ENCODE measurements at regions not wholly inside any gene's neighbourhood (a gene's known extent, or its start where the extent isn't known, plus 50 kb on each side); places are given as distances from the start of the nearest gene placed in this dataset.

- DNase-seq (ENCODE audit: low spot score) = no peak
- in situ Hi-C loops (cut with HindIII; ENCODE audit: low sequenced_read_pairs) = no loop called here
These were observed 50.0 kb upstream of the RASGRP1 start for GRCh38 chr15:38614621-38615020.

GRCh38 chr15:38617831-38618230 is 53.2 kb upstream of the RASGRP1 start:
- DNase-seq (ENCODE audit: low spot score) = peak; percentile 90
- in situ Hi-C loops (cut with HindIII; ENCODE audit: low sequenced_read_pairs) = no loop called here

GRCh38 chr15:38618242-38618955 is 53.8 kb upstream of the RASGRP1 start:
- DNase-seq (ENCODE audit: low spot score) = peak; percentile 91
- in situ Hi-C loops (cut with HindIII; ENCODE audit: low sequenced_read_pairs) = no loop called here

GRCh38 chr15:38620098-38620497 is 55.5 kb upstream of the RASGRP1 start:
- peak; percentile 82 for DNase-seq (ENCODE audit: low spot score)
- in situ Hi-C loops (cut with HindIII; ENCODE audit: low sequenced_read_pairs) = no loop called here

GRCh38 chr15:38620851-38621594 is 56.4 kb upstream of the RASGRP1 start:
- in situ Hi-C loops (cut with HindIII; ENCODE audit: low sequenced_read_pairs) = no loop called here
- DNase-seq (ENCODE audit: low spot score) = peak; percentile 94

- in situ Hi-C loops (cut with HindIII; ENCODE audit: low sequenced_read_pairs) = no loop called here
These were observed 57.7 kb upstream of the RASGRP1 start for GRCh38 chr15:38622304-38622703.

GRCh38 chr15:38622908-38623307 is 58.3 kb upstream of the RASGRP1 start:
- in situ Hi-C loops (cut with HindIII; ENCODE audit: low sequenced_read_pairs) = no loop called here
- DNase-seq (ENCODE audit: low spot score) = no peak

More at GRCh38 chr15:38622304-38622703, 57.7 kb upstream of the RASGRP1 start:
- peak; percentile 56 for DNase-seq (ENCODE audit: low spot score)

GRCh38 chr15:38623744-38624143 is 59.1 kb upstream of the RASGRP1 start:
- in situ Hi-C loops (cut with HindIII; ENCODE audit: low sequenced_read_pairs) = no loop called here
- DNase-seq (ENCODE audit: low spot score) = no peak

- in situ Hi-C loops (cut with HindIII; ENCODE audit: low sequenced_read_pairs) = no loop called here
- no peak for DNase-seq (ENCODE audit: low spot score)
These were observed 59.9 kb upstream of the RASGRP1 start for GRCh38 chr15:38624244-38625205.

- in situ Hi-C loops (cut with HindIII; ENCODE audit: low sequenced_read_pairs) = no loop called here
- no peak for DNase-seq (ENCODE audit: low spot score)
These were observed 61.3 kb upstream of the RASGRP1 start for GRCh38 chr15:38625886-38626285.

- in situ Hi-C loops (cut with HindIII; ENCODE audit: low sequenced_read_pairs) = no loop called here
- DNase-seq (ENCODE audit: low spot score) = no peak
These were observed 61.9 kb upstream of the RASGRP1 start for GRCh38 chr15:38626443-38627050.

GRCh38 chr15:38627689-38628277 is 63.2 kb upstream of the RASGRP1 start:
- DNase-seq (ENCODE audit: low spot score) = peak; percentile 83
- in situ Hi-C loops (cut with HindIII; ENCODE audit: low sequenced_read_pairs) = no loop called here

GRCh38 chr15:38631119-38632075 is 66.8 kb upstream of the RASGRP1 start:
- peak; percentile 16 for DNase-seq (ENCODE audit: low spot score)
- in situ Hi-C loops (cut with HindIII; ENCODE audit: low sequenced_read_pairs) = no loop called here

GRCh38 chr15:38635170-38635569 is 70.6 kb upstream of the RASGRP1 start:
- DNase-seq (ENCODE audit: low spot score) = no peak
- in situ Hi-C loops (cut with HindIII; ENCODE audit: low sequenced_read_pairs) = no loop called here

GRCh38 chr15:38636597-38636996 is 72.0 kb upstream of the RASGRP1 start:
- DNase-seq (ENCODE audit: low spot score) = no peak
- in situ Hi-C loops (cut with HindIII; ENCODE audit: low sequenced_read_pairs) = no loop called here

GRCh38 chr15:38638126-38638525 is 73.5 kb upstream of the RASGRP1 start:
- in situ Hi-C loops (cut with HindIII; ENCODE audit: low sequenced_read_pairs) = no loop called here
- no peak for DNase-seq (ENCODE audit: low spot score)

GRCh38 chr15:38638811-38639210 is 74.2 kb upstream of the RASGRP1 start:
- no peak for DNase-seq (ENCODE audit: low spot score)
- in situ Hi-C loops (cut with HindIII; ENCODE audit: low sequenced_read_pairs) = no loop called here

Measured in G401 (cell line).